Amniotic epithelial cell (primary cell): ENCODE measurements at regions not wholly inside any gene's neighbourhood (a gene's known extent, or its start where the extent isn't known, plus 50 kb on each side); places are given as distances from the start of the nearest gene placed in this dataset.
"Not testable (repeated sequence)": the region's sequence is repeated elsewhere in the genome, so short reads cannot be mapped to it uniquely, and the experiment has no call there.

Source experiments
- DNase-seq: peaks from one replicate; pipeline ENCODE4 v3.0.0-alpha.2; 2010; ENCODE audit warnings: low read depth

DNA sequence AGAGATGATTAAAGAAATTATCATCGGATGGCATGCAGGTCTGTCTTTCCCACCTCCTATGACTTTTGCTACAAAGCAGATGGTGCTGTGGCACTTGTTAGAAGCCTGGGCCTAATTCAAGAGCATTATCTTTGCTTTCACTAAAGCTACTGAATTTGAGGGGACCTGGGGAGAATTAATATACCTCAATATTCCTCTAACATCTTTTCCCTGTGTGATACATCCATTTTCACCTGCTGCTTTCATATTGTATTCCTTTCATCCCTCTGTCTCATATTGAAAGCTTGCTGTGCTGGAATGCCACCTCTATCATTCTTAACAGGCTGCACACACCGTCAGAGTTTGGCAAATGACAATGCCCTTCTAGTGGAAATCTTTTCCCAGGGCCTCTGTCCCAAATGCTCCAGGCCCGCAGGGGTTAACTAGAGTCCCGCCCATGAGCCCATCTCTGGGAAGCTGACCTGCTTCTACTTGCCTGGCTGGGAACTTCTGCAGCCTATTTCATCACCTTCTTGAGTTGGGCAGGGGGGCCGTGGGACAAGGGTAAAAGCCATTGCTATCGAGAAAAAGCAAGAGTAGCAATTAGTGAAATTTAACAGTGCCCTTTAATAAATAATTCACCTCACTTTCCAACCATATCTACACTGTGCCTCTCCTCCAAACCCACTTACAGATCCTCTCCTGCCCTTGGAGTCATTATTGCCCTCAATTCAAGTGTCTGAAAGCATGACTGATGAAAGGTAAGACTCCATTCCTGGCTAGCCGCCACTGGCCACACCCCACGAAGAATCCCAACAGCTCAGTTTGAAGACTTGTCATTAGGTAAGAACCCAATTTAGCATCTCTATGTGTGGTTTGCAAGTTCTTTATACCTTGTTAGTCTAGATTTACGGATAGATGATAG lies 126.7 kb upstream of the BTG1 start:
- no peak for DNase-seq

DNA sequence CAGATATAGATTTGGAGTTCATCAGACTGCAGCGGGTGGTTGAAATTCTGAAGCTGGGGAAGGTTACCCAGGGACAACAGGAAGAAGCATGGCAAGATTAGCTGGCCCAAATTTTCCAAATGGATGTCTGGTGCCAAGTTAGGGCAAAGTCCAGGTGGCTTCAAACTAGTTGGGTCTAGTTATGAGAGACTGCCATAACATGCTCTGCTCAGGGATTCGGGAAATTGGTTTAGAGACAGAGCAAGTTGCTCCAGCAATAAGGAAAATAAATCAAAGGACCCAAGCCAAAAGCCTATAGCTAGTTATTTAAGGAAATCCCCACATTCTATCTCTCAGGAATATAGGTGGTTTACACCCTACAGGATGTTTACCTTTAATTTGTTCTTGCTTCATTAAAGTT lies 125.7 kb upstream of the BTG1 start:
- DNase-seq: no peak

DNA sequence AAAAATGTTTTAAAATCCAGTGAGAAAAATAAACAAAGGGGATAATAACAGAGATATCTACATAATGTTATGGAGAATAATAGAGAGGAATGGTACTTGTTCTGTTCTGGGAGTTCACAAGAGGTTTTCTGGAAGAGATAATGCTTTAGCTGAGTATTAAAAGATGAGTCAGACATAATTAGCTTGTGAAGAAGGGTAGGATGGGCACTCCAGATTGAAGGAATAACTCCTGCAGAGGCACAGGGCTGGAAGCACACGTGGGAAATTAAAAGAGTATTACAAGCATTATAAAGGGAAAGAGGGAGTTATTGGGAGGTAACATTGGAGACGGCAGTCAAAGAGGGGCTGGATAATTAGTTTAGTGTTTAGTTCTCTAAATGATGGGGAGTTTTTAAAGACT lies 124.9 kb upstream of the BTG1 start:
- DNase-seq: no peak

DNA sequence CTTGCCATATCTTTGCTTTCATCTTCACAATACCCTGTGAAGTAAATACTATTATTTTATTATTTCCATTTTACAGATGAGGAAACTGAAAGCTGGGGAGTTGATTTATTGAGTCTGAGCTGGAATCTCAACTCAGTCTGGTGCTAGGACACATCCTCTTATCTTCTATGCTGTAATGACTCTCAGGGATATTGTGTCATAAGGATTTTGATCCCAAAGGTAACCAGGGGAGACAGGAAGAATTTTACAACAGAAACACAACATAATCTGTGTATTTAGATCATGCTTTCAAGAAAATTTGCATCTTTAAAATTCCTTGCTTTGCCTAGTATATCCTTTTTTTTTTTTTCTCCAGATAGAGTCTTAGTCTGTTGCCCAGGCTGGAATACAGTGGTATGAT lies 123.3 kb upstream of the BTG1 start:
- no peak for DNase-seq

DNA sequence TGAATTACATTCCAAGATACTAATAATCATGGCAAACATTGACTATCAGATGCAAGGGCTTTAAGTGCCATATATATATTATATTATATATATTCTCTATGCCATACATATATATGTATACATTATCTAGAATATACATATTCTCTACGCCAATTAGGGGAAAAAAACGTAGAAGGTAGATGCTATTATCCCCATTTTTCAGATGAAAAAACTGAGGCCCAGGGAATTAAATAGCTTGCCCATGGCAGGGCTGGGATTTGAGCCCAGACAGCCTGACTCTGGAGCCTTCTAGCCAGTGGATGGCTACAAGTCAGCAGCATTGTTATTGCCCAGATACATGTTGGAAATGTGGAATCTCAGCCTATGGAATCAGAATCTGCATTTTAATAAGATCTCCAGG lies 116.0 kb upstream of the BTG1 start:
- no peak for DNase-seq

DNA sequence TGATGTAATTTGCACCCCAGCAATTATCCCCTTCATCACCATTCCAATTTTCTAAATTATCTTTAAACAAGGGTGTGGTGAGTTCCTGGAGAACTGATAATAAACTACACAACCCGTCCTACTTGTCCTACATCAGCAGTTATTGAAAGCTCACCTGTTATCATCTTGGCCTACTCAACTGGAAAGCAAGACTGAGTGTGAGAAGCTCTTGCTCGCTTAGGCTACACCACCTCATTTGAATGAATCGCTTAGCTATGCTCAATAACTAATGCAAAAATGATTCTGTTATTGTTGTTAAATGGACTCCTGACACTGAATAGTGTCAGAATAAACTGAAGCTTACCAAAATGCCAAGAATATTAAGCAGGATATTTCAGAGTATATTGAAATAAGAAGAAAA lies 115.4 kb upstream of the BTG1 start:
- DNase-seq: no peak

DNA sequence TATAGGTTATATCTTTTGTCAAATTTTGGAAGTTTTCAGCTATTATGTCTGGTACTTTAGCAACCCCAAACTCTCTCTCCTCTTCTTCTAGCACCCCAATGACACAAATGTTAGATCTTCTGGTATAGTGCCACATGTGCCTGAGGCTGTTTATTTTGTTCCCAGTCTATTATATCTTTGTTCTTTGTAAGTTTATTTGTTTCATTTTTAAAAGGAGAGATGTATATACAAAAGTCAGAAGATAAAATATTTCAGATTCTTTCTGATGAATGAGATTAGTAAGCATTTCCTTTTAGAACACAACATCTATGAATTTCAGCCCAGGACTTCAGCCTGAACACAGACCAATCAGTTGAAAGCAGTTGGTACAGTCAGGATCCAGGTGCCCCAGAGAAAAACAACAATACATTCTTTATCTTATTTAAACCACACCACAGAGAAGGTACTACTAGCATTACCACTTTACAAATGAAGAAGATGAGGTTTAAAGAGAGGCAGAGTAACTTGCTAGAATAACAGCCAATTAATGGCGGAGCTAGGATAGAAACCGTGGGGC lies 114.1 kb upstream of the BTG1 start:
- DNase-seq: peak; percentile 21

DNA sequence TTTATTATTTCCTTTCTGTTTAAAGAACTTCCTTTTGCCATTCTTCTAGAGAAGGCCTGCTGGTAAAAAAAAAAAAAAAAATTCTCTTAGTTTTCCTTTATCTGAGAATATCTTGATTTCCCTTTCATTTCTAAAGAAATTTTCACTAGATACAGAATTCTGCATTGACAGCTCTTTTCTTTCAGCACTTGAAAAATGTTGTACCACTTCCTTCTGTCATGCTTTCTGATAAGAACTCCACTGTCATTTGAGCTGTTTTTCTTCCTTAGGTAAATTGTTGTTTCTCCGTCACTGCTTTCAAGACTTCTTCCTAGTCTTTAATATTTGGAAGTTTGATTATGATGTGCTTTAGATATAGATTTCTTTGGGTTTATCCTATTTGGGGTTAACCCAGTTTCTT lies 113.6 kb upstream of the BTG1 start:
- DNase-seq: no peak

DNA sequence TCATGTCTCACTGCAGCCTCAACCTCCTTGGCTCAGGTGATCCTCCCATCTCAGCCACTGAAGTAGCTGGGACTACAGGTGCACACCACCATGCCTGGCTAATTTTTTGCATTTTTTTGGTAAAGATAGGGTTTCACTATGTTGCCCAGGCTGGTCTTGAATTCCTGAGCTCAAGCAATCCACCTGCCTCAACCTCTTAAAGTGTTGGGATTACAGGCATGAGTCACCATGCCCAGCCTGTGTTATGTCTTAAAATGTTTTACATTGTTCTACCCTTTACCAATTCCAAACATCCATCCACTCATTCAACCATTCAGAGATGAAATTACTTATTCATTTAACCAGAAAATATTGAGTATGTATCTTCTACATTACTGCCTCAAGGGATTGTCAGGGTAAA lies 111.6 kb upstream of the BTG1 start:
- no peak for DNase-seq

DNA sequence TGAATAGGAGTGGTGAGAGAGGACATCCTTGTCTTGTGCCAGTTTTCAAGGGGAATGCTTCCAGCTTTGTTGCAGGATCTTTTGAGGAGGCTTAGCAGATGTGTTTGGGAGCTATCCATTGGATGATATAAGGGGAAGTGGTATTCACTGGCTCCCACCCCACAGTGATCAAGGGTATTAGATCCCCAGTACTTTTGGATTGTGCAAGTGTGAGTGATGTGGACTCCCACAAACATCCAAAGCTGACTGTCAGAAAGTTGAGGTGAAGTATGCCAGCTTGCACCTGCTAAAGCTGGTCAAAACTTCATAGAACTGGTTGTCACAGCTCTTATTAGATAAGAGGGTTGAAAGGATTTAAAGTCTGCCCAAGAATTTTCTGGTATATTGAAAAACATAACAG lies 110.1 kb upstream of the BTG1 start:
- DNase-seq: no peak

DNA sequence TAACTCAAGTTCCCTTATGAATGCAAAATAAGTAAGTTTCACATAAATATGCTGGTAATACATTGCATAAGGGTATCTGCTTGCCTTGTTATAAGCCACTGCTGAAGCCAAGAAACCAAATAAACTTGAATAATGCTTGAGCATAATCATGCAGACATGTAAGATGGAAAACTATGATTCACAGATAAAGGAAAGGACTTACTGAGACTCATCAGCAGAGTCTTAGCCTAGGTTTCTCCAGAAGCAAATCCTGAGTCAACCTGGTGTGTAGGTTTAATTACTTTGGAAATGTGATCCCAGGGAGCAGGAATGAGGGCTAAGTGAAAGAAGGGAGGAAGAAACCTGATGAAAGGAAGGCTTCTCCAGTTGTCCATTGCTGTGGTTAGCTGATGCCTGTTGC lies 107.7 kb upstream of the BTG1 start:
- peak; percentile 90 for DNase-seq

DNA sequence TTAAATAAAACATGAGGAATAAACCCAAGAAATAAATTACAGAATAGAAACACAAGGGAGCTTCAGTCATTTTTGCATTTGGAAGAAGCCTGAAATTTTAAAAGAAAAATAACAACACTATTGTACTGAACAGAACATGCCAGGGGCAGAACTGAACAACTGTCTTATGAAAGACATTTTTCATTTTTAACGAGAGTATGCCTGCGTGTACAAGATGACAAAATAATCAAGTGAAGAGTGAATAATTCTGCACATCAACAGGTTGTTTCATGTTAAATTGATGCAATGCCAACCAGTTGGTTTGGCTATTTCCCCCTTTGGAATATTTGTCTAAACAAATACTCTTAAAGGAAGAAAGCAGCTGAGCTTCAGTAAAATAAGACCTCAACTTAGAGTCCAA lies 103.3 kb upstream of the BTG1 start:
- no peak for DNase-seq

DNA sequence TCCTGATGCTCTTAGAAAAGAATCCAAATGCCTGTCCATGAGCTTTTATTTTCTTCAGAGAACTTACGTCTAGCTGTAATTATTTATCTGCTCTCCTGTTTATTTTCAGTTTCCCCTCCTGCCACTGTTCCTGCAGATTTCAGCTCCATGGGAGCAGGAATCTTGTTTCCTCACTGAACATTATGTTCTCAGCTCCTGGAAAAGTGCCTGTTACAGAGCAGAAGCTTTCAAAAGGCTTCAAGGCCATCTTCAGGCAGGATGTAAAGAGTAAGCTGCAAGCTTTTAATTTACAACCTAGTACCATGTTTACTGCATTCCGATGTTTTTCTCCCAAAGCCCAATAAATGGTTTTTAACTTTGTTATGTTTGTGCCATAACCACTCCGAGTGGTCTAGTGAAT lies 98.4 kb upstream of the BTG1 start:
- peak; percentile 97 for DNase-seq

DNA sequence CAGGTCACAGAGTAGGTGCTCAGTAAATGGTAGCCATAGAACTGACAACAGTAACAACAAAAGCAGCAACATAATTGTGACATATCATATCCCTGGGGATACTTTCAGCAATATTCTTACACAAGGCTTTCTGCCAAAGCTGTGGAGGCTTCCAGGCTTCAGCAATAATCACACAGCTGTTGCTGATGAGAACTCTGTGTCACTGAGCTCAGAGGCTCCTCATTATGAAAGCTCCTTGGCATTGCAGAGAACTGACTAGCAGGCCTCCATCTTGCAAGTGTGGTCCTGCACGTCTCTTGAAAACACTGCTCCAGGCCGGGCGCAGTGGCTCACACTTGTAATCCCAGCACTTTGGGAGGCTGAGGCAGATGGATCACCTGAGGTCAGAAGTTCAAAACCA lies 97.3 kb upstream of the BTG1 start:
- peak; percentile 79 for DNase-seq

DNA sequence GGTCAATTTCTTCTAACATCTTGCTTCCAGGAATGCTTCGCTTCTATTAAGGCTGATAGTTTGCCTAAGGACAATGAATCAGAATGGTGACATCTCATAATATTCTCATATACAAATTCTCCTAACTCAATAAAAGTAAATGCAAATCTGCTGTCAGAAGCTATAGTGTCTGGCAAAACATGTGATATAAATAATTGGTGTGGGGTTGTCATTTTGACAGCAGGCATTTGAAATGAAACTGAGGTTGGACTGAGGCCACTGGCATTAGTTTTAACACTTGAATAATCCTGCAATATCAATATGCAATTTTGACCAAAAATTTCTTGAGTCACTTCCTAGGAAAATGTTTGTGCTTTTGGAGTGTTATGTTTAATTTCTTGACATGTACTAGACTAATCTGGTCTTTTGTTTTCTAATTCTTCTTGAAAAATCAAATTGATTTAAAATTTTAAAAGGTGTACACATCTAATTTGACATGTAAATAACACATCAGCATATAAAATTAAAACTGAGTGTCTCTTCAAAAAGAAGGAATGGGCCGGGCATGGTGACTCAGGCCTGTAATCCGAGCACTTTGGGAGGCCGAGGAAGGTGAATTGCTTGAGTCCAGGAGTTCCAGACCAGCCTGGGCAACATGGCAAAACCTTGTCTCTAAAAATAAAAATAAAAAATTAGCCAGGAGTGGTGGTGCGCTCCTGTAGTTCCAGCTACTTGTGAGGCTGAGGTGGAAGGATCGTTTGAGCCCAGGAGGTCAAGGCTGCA lies 92.3 kb upstream of the BTG1 start:
- DNase-seq: no peak

DNA sequence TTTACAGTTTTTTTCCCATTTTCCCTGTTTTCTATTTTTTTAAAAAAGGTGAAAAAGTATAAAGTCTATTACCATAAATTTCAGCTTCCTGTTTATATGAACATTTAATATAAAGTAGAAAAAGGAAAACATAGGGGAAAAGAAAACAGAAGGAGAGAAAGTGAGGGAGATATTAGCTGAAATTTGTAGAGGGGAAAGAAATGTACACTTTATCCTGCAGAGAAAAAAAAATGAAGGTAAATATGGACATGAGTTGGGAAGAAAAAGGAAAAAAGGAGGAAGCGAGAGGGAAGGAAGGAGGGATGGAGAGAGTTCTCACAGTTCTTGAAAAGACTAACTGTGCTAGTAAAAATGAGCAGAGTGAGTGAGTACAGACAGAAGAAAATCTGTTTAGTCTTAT lies 91.6 kb upstream of the BTG1 start:
- no peak for DNase-seq

DNA sequence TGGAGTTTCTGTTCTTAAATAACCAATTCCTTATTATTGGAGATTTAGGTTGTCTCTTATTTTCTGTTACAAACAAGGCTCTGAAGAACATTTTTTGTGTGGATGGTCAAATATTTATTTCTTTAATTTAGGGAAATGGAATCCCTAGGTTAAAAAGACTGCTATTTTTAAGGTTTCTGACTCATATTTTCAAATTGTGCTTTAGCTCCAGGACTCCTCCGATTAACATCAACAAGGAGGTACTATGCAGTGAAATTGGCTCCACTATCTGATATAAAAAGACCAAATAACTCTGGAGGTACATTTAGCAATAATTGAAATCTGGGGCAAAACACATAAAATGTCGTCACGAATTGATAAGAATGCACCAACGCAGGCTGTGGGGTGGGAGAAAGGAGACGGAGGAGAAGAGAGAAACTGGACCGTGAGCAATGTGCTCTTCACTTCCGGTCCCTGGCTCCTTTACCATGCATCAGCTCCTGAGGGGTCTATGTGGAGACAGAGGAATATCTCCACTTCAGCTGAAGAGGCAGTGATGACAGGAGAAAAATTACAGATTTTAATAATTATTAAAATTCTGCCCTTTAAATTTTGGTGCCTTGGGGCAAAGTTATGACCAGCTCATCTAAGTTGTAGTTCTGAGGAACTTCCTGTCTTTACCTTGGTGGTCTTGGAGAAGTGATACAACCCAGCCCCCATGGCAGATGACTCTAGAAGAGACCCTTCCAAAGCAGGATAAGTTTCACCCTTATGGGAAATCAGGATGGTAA lies 90.2 kb upstream of the BTG1 start:
- no peak for DNase-seq

DNA sequence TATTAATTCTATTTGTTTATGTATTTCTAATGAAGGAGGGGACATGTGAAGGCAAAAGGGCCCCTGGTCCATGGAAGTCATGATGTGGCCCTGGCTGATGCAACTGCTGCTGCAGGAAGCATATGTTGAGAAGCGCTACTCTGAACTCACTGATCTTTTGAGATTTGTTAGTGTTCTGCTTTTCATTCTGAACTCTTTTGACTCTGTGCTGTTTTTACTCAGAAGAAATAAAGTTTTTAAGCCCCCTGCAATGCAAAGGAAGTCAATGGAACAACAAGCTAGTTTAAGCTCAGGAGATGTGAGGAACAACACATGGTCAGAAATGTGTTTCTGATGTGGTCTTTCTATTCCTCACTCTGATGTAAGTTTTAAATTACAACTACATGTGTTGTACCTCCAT lies 88.9 kb upstream of the BTG1 start:
- no peak for DNase-seq

DNA sequence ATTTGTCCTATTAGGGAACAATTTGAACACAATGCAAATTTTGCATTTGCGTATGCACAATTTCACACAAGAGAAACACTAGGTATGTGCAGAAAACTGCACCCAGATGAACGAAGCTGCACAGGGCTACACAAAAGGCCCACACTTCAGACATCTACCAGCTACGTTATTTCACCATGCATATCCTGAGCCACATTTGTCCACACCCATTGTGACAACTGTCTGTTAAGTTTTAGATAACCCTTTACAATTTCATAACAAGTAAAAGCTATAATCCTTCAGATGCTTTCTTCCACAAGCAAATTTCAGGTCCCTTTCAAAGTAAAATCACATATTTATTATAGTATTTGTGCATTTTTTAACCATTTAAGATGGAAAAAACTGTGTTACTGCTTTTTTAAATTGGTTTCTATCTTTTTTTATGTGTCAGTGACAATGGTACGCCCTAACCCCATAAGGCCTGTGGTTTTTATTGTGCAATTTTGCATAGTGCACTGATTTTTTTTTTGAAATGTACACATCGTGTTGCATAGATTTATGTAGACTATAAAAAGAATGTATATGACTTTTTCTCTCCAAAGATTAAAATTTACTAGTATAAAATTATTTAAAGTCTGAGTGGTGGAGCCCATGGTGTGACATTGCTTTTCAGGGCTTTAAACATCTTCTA lies 87.8 kb upstream of the BTG1 start:
- DNase-seq: no peak

DNA sequence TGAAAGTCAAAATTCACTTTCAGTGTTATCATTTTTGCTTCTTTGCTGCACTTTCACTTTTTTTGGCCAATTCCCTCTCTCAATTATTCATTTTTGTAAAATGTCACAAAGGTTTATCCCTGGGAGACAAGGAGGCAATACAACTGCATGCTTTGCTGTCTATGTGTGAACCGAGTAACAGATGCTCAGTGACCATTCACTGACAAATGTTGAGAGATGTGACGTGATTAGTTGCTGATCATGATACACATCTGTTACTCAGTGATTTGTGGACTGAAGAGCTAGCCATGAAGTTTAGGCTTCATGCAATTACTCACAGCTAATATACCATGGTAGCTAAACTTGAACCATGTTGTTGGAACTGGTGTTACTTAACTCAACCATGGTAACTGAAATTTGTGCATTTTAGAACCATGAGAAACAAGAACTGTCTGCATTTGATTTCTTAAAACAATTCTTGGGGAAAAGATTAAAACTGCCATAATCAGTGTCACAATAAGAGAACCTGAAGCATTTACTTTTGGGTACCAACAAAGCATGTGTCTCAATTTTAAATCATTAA lies 86.8 kb upstream of the BTG1 start:
- DNase-seq: not testable (repeated sequence)

DNA sequence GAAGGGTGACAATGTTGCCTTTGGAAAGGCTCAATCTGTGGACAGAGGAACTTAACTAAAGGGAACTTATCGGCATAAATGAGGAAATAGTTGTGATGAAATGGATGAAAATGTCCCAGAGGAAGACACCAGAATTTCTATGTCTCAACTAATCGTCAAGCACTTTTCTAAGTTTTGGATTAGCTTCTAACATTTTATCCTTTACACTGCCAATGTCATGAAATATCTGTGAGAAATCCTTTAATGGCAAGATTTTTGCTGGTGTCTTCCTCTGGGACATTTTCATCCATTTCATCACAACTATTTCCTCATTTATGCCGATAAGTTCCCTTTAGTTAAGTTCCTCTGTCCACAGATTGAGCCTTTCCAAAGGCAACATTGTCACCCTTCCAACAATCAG lies 86.3 kb upstream of the BTG1 start:
- DNase-seq: not testable (repeated sequence)

DNA sequence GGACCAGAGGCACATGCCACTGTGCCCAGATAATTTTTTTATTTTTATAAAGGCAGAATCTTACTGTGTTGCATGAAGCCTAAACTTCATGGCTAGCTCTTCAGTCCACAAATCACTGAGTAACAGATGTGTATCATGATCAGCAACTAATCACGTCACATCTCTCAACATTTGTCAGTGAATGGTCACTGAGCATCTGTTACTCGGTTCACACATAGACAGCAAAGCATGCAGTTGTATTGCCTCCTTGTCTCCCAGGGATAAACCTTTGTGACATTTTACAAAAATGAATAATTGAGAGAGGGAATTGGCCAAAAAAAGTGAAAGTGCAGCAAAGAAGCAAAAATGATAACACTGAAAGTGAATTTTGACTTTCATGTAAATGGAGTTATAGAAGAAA lies 85.9 kb upstream of the BTG1 start:
- not testable (repeated sequence) for DNase-seq
